ENCODE measurements at regions not wholly inside any gene's neighbourhood (a gene's known extent, or its start where the extent isn't known, plus 50 kb on each side); places are given as distances from the start of the nearest gene placed in this dataset.

DNA sequence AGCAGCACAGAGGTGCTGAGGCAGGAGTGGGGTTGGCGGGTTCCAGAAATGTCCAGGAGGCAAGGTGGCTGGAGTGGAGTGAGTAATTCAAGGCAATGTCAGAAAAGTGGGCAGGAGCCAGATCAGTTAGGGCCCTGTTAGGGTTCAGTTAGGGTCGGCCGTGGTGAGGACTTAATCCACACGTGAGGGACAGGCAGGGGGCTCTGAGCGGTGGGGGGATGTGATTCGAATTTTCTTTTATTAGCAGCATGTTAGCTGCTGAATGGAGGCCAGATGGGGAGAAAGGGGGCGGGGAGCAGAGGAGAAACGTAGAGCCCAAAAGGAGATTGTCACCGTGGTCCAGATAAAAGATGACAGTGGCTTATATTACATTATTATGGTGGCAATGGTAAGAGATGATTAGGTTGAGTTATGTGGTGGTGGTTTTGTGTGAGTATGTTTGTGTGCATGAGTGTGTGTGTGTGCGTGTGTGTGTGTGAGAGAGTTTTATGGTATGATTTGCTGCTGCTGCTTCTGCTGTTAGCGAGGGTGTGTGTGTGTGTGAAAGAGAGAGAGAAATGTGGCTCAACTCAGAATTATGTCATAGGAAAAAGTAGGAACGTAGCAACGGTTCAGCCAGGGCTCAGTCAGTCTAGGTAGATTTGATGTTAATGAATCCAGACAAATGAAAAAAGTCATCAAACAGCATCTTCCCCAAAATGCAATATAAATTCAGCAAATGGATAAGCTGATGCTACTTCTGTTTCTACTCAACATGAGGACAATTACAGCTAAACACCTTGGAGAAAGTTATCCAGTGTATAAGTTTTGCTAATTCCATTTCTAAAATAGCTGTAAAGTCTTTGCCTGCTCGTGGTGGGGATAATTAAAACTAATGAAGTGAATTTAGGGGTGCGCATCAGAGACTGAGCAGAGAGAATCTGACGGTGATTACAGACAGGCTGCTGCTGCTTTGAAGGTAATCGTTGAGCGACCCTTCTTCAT lies 390.6 kb downstream of the HAPSTR1 start:
- TF ChIP-seq EZH2 (IDR thresholded peaks at IDR 0.05; ENCODE audit: insufficient read depth, poor library complexity, severe bottlenecking) (no peak), EZH2phosphoT487 (IDR thresholded peaks at IDR 0.05; ENCODE audit: insufficient read depth, low read depth) (no peak)
